ENCODE measurements at regions not wholly inside any gene's neighbourhood (a gene's known extent, or its start where the extent isn't known, plus 50 kb on each side); places are given as distances from the start of the nearest gene placed in this dataset.

DNA sequence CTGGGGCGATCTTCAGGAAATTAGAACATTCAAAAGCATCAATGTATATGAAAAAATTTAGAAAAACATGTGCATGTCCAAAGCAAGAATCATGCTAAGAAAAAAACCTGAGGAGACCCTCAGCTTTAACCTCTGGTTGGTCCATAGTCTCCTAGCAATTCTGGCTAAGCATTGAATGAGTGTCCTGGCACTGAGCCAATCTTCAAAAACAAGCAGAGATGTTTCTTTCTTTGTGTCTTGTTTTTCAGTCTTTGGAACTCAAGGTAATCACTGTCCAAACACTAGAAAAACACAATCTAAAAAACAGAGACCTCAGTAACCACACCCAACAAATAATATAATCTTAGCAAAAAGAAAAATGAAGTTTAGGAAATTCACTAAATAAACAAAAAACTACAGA, 205.4 kb upstream of the CARD18 start:
- Histone ChIP-seq H3K27me3 (replicated peaks; ENCODE audit: insufficient read depth, low read depth, low read length, poor library complexity) (no peaks in the 10 kb centered on the region), H3K4me1 (ENCODE audit: insufficient read depth, low read length, poor library complexity, severe bottlenecking) (no peaks in the 10 kb centered on the region), H3K36me3 (ENCODE audit: insufficient read depth, low read length, poor library complexity, severe bottlenecking) (no peaks in the 10 kb centered on the region), H3K4me3 (ENCODE audit: low read depth, low read length, poor library complexity, severe bottlenecking) (no peak overlapping the region), H3K9me3 (ENCODE audit: low read depth, low read length, poor library complexity, severe bottlenecking) (no peaks in the 10 kb centered on the region), H3K27ac (ENCODE audit: low read depth, low read length, poor library complexity, severe bottlenecking) (no peak overlapping the region)
- no TSS peak for BruUV-seq (replicated peaks)
- CTCF ChIA-PET: no interaction called here
- POLR2A ChIA-PET (ENCODE audit: low non-redundant PET): interaction anchor here (0.6 kb wide), 1 partner anchor 21 kb away, joined by 4 read pairs; no protein-coding TSS in a partner anchor
- intact Hi-C loops (cut with micrococcal nuclease; ENCODE audit: unreplicated experiment): no loop called here
- no peak for TF ChIP-seq EZH2 (IDR thresholded peaks at IDR 0.05; ENCODE audit: borderline replicate concordance, low read depth, low read length, poor library complexity, severe bottlenecking)
- TF ChIP-seq CTCF (conservative IDR thresholded peaks at IDR 0.05; ENCODE audit: low read depth, low read length): no peak
- no peak for DNase-seq (ENCODE audit: low spot score)

GRCh38 chr11:105334025-105334714, 194.6 kb upstream of the CARD18 start:
- BruUV-seq (replicated peaks): no TSS peak
- DNase-seq (ENCODE audit: low spot score): no peak
- Histone ChIP-seq H3K27ac (ENCODE audit: low read depth, low read length, poor library complexity, severe bottlenecking) (no peak overlapping the region), H3K36me3 (ENCODE audit: insufficient read depth, low read length, poor library complexity, severe bottlenecking) (no peaks in the 10 kb centered on the region), H3K9me3 (ENCODE audit: low read depth, low read length, poor library complexity, severe bottlenecking) (no peaks in the 10 kb centered on the region), H3K4me1 (ENCODE audit: insufficient read depth, low read length, poor library complexity, severe bottlenecking) (no peaks in the 10 kb centered on the region), H3K4me3 (ENCODE audit: low read depth, low read length, poor library complexity, severe bottlenecking) (no peak overlapping the region), H3K27me3 (replicated peaks; ENCODE audit: insufficient read depth, low read depth, low read length, poor library complexity) (no peaks in the 10 kb centered on the region)
- ChIA-PET POLR2A (ENCODE audit: low non-redundant PET) (no interaction called here), CTCF (no interaction called here)
- intact Hi-C loops (cut with micrococcal nuclease; ENCODE audit: unreplicated experiment): no loop called here
- no peak for TF ChIP-seq EZH2 (IDR thresholded peaks at IDR 0.05; ENCODE audit: borderline replicate concordance, low read depth, low read length, poor library complexity, severe bottlenecking)
- no peak for TF ChIP-seq CTCF (conservative IDR thresholded peaks at IDR 0.05; ENCODE audit: low read depth, low read length)

DNA sequence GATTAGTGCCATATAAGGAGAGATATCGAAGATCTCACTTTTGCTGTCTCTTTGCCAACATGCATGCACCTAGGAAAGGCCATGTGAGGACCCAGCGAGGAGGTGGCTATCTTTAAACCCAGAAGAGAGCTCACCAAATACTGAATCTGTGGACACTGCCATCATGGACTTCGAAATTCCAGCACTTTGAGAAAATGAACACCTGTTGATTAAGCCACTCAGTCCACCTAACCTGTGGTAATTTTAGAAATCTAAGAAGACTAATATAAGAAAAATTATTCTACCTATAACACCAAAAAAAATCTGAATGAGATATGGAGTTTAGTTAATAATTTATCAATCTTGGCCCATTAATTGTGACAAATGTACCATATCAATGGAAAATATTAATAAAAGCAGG, 193.6 kb upstream of the CARD18 start:
- DNase-seq (ENCODE audit: low spot score): no peak
- no peaks in the 10 kb centered on the region for H3K36me3 ChIP-seq (ENCODE audit: insufficient read depth, low read length, poor library complexity, severe bottlenecking)
- ChIA-PET POLR2A (ENCODE audit: low non-redundant PET) (no interaction called here), CTCF (no interaction called here)
- BruUV-seq (replicated peaks): no TSS peak
- no peak for TF ChIP-seq CTCF (conservative IDR thresholded peaks at IDR 0.05; ENCODE audit: low read depth, low read length)
- no peak for TF ChIP-seq EZH2 (IDR thresholded peaks at IDR 0.05; ENCODE audit: borderline replicate concordance, low read depth, low read length, poor library complexity, severe bottlenecking)
- no peaks in the 10 kb centered on the region for H3K9me3 ChIP-seq (ENCODE audit: low read depth, low read length, poor library complexity, severe bottlenecking)
- no peak overlapping the region for H3K4me3 ChIP-seq (ENCODE audit: low read depth, low read length, poor library complexity, severe bottlenecking)
- H3K4me1 ChIP-seq (ENCODE audit: insufficient read depth, low read length, poor library complexity, severe bottlenecking): no peaks in the 10 kb centered on the region
- no peaks in the 10 kb centered on the region for H3K27me3 ChIP-seq (replicated peaks; ENCODE audit: insufficient read depth, low read depth, low read length, poor library complexity)
- intact Hi-C loops (cut with micrococcal nuclease; ENCODE audit: unreplicated experiment): no loop called here
- no peak overlapping the region for H3K27ac ChIP-seq (ENCODE audit: low read depth, low read length, poor library complexity, severe bottlenecking)

All from A673 (cell line).